IPS-18a (cell line): ENCODE measurements at regions not wholly inside any gene's neighbourhood (a gene's known extent, or its start where the extent isn't known, plus 50 kb on each side); places are given as distances from the start of the nearest gene placed in this dataset.

ENCODE experiments used
- H3K27ac ChIP-seq: one replicate; pipeline ENCODE4 v1.5.1; 2013; ENCODE audit warnings: low read length
- H3K27me3 ChIP-seq: one replicate; pipeline ENCODE4 v1.6.1; 2013; ENCODE audit warnings: mild to moderate bottlenecking, low read length; ENCODE audit not compliant: control insufficient read depth, insufficient read depth
- H3K36me3 ChIP-seq: one replicate; pipeline ENCODE4 v1.6.1; 2013; ENCODE audit warnings: low read depth, low read length; ENCODE audit not compliant: control insufficient read depth
- H3K4me1 ChIP-seq: one replicate; pipeline ENCODE4 v1.6.1; 2013; ENCODE audit warnings: low read depth, low read length; ENCODE audit not compliant: control insufficient read depth
- H3K4me3 ChIP-seq: one replicate; pipeline ENCODE4 v1.5.1; 2013; ENCODE audit warnings: low read length
- H3K9ac ChIP-seq: one replicate; pipeline ENCODE4 v1.6.1; 2013; ENCODE audit warnings: mild to moderate bottlenecking, low read length, moderate library complexity
- H3K9me3 ChIP-seq: one replicate; pipeline ENCODE4 v1.6.1; 2013; ENCODE audit warnings: low read depth, low read length; ENCODE audit not compliant: control insufficient read depth

- H3K27me3 ChIP-seq = no peaks in the 10 kb centered on the region
- H3K9me3 ChIP-seq = no peaks in the 10 kb centered on the region
- no peak overlapping the region for H3K9ac ChIP-seq
- no peak overlapping the region for H3K4me3 ChIP-seq
- H3K4me1 ChIP-seq = no peaks in the 10 kb centered on the region
- H3K27ac ChIP-seq = no peak overlapping the region
- no peaks in the 10 kb centered on the region for H3K36me3 ChIP-seq
Measured at GRCh38 chr5:123914333-123914732, 402.4 kb downstream of the CSNK1G3 start.

DNA sequence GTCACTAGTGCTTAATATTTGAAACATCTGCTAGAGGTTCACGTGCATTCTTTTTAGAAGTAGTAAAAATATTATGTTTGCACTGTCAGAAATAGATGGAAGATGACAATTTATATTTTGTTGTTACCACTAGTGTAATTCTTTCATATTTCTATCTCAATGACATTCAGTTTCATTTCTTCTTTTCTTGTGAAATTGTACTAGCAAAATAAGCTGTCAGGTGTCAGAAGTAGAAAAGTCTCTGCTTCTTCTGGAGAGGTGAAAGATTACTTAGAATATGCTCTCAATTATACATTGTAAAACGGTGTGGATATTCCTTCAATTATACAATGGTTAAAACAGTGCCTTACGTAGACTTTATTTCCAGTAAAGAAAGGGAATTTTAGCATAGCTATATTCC is 395.4 kb downstream of the CSNK1G3 start:
- Histone ChIP-seq H3K27ac (no peak overlapping the region), H3K9ac (no peak overlapping the region), H3K4me1 (no peaks in the 10 kb centered on the region), H3K36me3 (no peaks in the 10 kb centered on the region), H3K4me3 (no peak overlapping the region), H3K9me3 (no peaks in the 10 kb centered on the region), H3K27me3 (no peaks in the 10 kb centered on the region)

- Histone ChIP-seq H3K27me3 (no peaks in the 10 kb centered on the region), H3K4me1 (no peaks in the 10 kb centered on the region), H3K9ac (no peak overlapping the region), H3K4me3 (no peak overlapping the region), H3K36me3 (no peaks in the 10 kb centered on the region), H3K27ac (no peak overlapping the region), H3K9me3 (no peaks in the 10 kb centered on the region)
Measured at GRCh38 chr5:123906698-123907295, 394.8 kb downstream of the CSNK1G3 start.

- Histone ChIP-seq H3K27ac (no peak overlapping the region), H3K4me3 (no peak overlapping the region), H3K4me1 (peaks cover 4% of the 10 kb centered on the region), H3K36me3 (no peaks in the 10 kb centered on the region), H3K9me3 (no peaks in the 10 kb centered on the region), H3K9ac (no peak overlapping the region), H3K27me3 (no peaks in the 10 kb centered on the region)
Measured at GRCh38 chr5:123885081-123885480, 373.1 kb downstream of the CSNK1G3 start.

- H3K9me3 ChIP-seq = no peaks in the 10 kb centered on the region
- no peak overlapping the region for H3K27ac ChIP-seq
- no peak overlapping the region for H3K4me3 ChIP-seq
- peaks cover 16% of the 10 kb centered on the region for H3K4me1 ChIP-seq
- H3K36me3 ChIP-seq = no peaks in the 10 kb centered on the region
- no peaks in the 10 kb centered on the region for H3K27me3 ChIP-seq
- H3K9ac ChIP-seq = no peak overlapping the region
Measured at GRCh38 chr5:123882965-123883345, 371.0 kb downstream of the CSNK1G3 start.

- Histone ChIP-seq H3K9ac (no peak overlapping the region), H3K4me3 (no peak overlapping the region), H3K9me3 (no peaks in the 10 kb centered on the region), H3K27ac (no peak overlapping the region), H3K27me3 (no peaks in the 10 kb centered on the region), H3K36me3 (no peaks in the 10 kb centered on the region), H3K4me1 (peaks cover 16% of the 10 kb centered on the region)
Measured at GRCh38 chr5:123882319-123882964, 370.5 kb downstream of the CSNK1G3 start.

GRCh38 chr5:123881759-123882244 is 369.8 kb downstream of the CSNK1G3 start:
- Histone ChIP-seq H3K4me1 (peaks cover 20% of the 10 kb centered on the region), H3K9ac (no peak overlapping the region), H3K9me3 (no peaks in the 10 kb centered on the region), H3K27ac (no peak overlapping the region), H3K27me3 (no peaks in the 10 kb centered on the region), H3K36me3 (no peaks in the 10 kb centered on the region), H3K4me3 (no peak overlapping the region)

DNA sequence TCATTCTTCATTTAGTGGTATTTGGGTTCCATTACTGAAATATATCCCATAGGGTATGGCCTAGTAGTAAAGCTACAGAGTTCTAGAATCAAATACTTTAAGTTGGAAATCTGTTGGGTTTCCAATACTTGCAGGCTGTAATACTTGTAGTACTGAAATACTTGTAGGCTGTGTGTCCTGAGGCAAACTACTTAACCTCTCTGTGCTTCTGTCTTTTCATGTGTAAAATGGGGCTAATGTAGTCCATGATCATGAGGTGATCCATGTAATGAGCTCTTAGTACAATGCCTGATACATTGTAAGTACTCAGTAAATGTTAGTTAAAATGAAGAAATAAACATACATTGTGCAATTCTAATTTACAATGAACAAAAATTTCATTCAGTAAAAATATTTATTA is 368.9 kb downstream of the CSNK1G3 start:
- no peaks in the 10 kb centered on the region for H3K27me3 ChIP-seq
- no peaks in the 10 kb centered on the region for H3K9me3 ChIP-seq
- peaks cover 30% of the 10 kb centered on the region for H3K4me1 ChIP-seq
- H3K36me3 ChIP-seq = no peaks in the 10 kb centered on the region
- H3K27ac ChIP-seq = no peak overlapping the region
- H3K9ac ChIP-seq = no peak overlapping the region
- H3K4me3 ChIP-seq = no peak overlapping the region

GRCh38 chr5:123879071-123879470 is 367.1 kb downstream of the CSNK1G3 start:
- Histone ChIP-seq H3K9ac (no peak overlapping the region), H3K9me3 (no peaks in the 10 kb centered on the region), H3K4me1 (peaks cover 47% of the 10 kb centered on the region), H3K27ac (no peak overlapping the region), H3K27me3 (no peaks in the 10 kb centered on the region), H3K36me3 (no peaks in the 10 kb centered on the region), H3K4me3 (no peak overlapping the region)

DNA sequence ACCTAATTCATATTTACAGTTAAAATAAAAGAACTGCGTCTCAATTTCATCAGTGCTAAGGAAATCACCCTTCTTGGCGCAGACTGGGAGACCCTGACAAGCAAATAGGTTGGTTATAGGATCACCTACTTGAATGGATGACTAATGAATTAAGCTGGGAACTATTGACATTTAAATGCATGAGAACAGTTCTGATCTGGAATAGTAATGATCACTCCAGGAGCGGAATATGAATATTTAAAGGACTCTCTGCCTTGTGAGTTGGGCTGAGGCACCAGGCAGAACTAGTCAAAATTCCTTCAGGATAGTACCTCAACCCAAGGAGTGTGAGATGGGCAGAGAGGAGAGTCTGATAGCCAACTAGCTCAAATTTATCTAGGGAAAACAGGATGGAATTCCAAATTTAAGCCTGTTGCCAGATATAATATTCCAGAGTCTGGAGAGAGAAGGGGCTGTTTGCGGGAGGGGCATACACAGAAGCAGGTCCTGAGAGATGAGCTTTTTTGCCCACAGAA is 364.4 kb downstream of the CSNK1G3 start:
- H3K4me3 ChIP-seq = peak overlapping the region; percentile 37
- peak overlapping the region; percentile 44 for H3K9ac ChIP-seq
- peak overlapping the region; percentile 38 for H3K27ac ChIP-seq
- H3K4me1 ChIP-seq = peaks cover 59% of the 10 kb centered on the region
- H3K36me3 ChIP-seq = no peaks in the 10 kb centered on the region
- H3K27me3 ChIP-seq = no peaks in the 10 kb centered on the region
- H3K9me3 ChIP-seq = no peaks in the 10 kb centered on the region

DNA sequence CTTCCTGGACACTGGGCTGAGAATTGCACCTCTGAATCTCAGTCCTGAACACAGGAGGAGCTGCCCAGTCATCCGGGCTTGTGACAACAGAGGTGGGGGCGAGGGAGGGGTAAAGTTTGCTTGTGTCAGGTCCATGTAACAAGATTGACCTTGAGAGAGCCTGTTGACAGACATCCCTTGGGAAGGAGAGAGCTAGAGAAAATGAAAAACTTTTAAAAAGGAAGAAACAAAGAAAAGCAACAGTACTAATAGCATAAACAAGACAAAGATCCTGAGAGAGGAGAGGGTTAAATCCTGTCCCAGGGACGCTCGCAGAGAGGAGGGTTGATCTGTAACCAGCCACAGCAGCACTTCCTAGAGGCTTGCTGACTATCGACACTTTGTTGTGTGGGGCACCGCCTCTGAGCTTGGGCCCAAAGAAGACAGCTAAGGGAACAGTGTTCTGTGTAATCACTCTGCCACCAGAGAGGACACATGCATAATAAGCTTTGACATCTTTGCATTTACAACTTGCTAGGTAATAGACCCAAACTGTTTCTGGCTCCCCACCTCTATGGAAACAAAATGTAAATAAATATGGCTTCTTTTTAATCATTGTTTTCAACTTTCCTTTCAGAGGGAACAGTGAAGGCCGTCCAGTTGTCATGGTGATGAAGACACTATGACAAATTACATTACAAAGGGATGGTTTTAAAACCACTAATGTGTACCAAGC is 363.7 kb downstream of the CSNK1G3 start:
- Histone ChIP-seq H3K9me3 (no peaks in the 10 kb centered on the region), H3K27me3 (no peaks in the 10 kb centered on the region), H3K4me3 (peak overlapping the region; percentile 37), H3K9ac (peak overlapping the region; percentile 44), H3K36me3 (no peaks in the 10 kb centered on the region), H3K27ac (peak overlapping the region; percentile 38), H3K4me1 (peaks cover 59% of the 10 kb centered on the region)
